ENCODE measurements at regions not wholly inside any gene's neighbourhood (a gene's known extent, or its start where the extent isn't known, plus 50 kb on each side); places are given as distances from the start of the nearest gene placed in this dataset.

- no peak overlapping the region for H3K9ac ChIP-seq (ENCODE audit: low read length)
- BruUV-seq (replicated peaks) = no TSS peak
- H3K9me2 ChIP-seq (ENCODE audit: insufficient read depth) = no peaks in the 10 kb centered on the region
- H4K20me1 ChIP-seq (ENCODE audit: insufficient read depth) = no peaks in the 10 kb centered on the region
- RAD21 ChIA-PET (ENCODE audit: low non-redundant PET in 1 of 2, low total read pairs in 2 of 2, uncharacterized antibody in 2 of 2, unreplicated experiment in 2 of 2) = no interaction called here
- ATAC-seq = no peak
- no peak for DNase-seq (ENCODE audit: low read depth, low spot score)
- no peak overlapping the region for H2AFZ ChIP-seq (ENCODE audit: low read depth, low read length, poor library complexity, severe bottlenecking)
- POLR2A ChIA-PET = no interaction called here
- no peaks in the 10 kb centered on the region for H3K79me2 ChIP-seq (ENCODE audit: insufficient read depth, low read length)
- H3K4me2 ChIP-seq (ENCODE audit: low read length) = no peak overlapping the region
- H3K36me3 ChIP-seq (ENCODE audit: control insufficient read depth in 1 of 2, insufficient read depth in 2 of 2, low read length in 2 of 2) = no peaks in the 10 kb centered on the region
- no peaks in the 10 kb centered on the region for H3K9me3 ChIP-seq (ENCODE audit: control insufficient read depth in 1 of 2, insufficient read depth in 1 of 2, low read depth in 1 of 2, low read length in 2 of 2)
- intact Hi-C loops (cut with micrococcal nuclease) = no loop called here
- no peak overlapping the region for H3K27ac ChIP-seq (ENCODE audit: low read depth, low read length)
- H3K4me1 ChIP-seq (ENCODE audit: control insufficient read depth in 1 of 2, insufficient read depth in 2 of 2, low read length in 2 of 2) = no peaks in the 10 kb centered on the region
- H3K27me3 ChIP-seq (ENCODE audit: insufficient read depth, low read length) = no peaks in the 10 kb centered on the region
- CTCF ChIA-PET = no interaction called here
- no peak for TF ChIP-seq ATF3 (IDR thresholded peaks at IDR 0.05)
- no peak for TF ChIP-seq EZH2phosphoT487 (IDR thresholded peaks at IDR 0.05; ENCODE audit: borderline replicate concordance)
- TF ChIP-seq RAD21 (IDR thresholded peaks at IDR 0.05; ENCODE audit: low read depth) = no peak
- no peak for TF ChIP-seq TCF7L2 (IDR thresholded peaks at IDR 0.05; ENCODE audit: borderline replicate concordance, extremely low read depth, insufficient read depth, insufficient read length)
- TF ChIP-seq MAX (IDR thresholded peaks at IDR 0.05) = no peak
- TF ChIP-seq ZFX (IDR thresholded peaks at IDR 0.05) = no peak
- no peak for TF ChIP-seq EGR1 (IDR thresholded peaks at IDR 0.05; ENCODE audit: low read depth)
- no peak for TF ChIP-seq FOSL1 (IDR thresholded peaks at IDR 0.05; ENCODE audit: low read depth)
- no peak for TF ChIP-seq REST (IDR thresholded peaks at IDR 0.05; ENCODE audit: low read depth)
- no peak overlapping the region for H3K4me3 ChIP-seq (replicated peaks in 1 of 2; ENCODE audit: low read depth in 1 of 2, low read length in 2 of 2)
These were observed 675.4 kb downstream of the OTOL1 start for GRCh38 chr3:162171970-162172369.

All from HCT116 (cell line).